GM21360 (cell line): ENCODE measurements at regions not wholly inside any gene's neighbourhood (a gene's known extent, or its start where the extent isn't known, plus 50 kb on each side); places are given as distances from the start of the nearest gene placed in this dataset.
"Not testable (repeated sequence)": the region's sequence is repeated elsewhere in the genome, so short reads cannot be mapped to it uniquely, and the experiment has no call there.

Experiments
- ATAC-seq: cut with Tn5 transposase; IDR thresholded peaks from one replicate; pipeline ENCODE4 v1.9.1; 2021; ENCODE audit warnings: mild to moderate bottlenecking, moderate library complexity; ENCODE audit not compliant: unreplicated experiment

GRCh38 chrX:109875831-109876230, 127.1 kb upstream of the TMEM164 start:
- no peak for ATAC-seq

- no peak for ATAC-seq
Observed at GRCh38 chrX:109878236-109878635, 124.7 kb upstream of the TMEM164 start.

- ATAC-seq = no peak
Observed at GRCh38 chrX:109879991-109880390, 122.9 kb upstream of the TMEM164 start.

GRCh38 chrX:109880629-109881028, 122.3 kb upstream of the TMEM164 start:
- peak; percentile 87 for ATAC-seq

- ATAC-seq = no peak
Observed at GRCh38 chrX:109886122-109886761, 116.7 kb upstream of the TMEM164 start.

GRCh38 chrX:109889289-109890006, 113.5 kb upstream of the TMEM164 start:
- peak; percentile 50 for ATAC-seq

- no peak for ATAC-seq
Observed at GRCh38 chrX:109890300-109890699, 112.6 kb upstream of the TMEM164 start.

GRCh38 chrX:109890910-109891502, 111.9 kb upstream of the TMEM164 start:
- peak; percentile 71 for ATAC-seq

- not testable (repeated sequence) for ATAC-seq
Observed at GRCh38 chrX:109896024-109896423, 106.9 kb upstream of the TMEM164 start.

GRCh38 chrX:109902665-109903064, 100.2 kb upstream of the TMEM164 start:
- no peak for ATAC-seq

- ATAC-seq = no peak
Observed at GRCh38 chrX:109911046-109911445, 91.9 kb upstream of the TMEM164 start.

- ATAC-seq = not testable (repeated sequence)
Observed at GRCh38 chrX:109912993-109913392, 89.9 kb upstream of the TMEM164 start.

- no peak for ATAC-seq
Observed at GRCh38 chrX:109914114-109914849, 88.6 kb upstream of the TMEM164 start.

- no peak for ATAC-seq
Observed at GRCh38 chrX:109918753-109919152, 84.2 kb upstream of the TMEM164 start.

- no peak for ATAC-seq
Observed at GRCh38 chrX:109920325-109920724, 82.6 kb upstream of the TMEM164 start.

- no peak for ATAC-seq
Observed at GRCh38 chrX:109920868-109921267, 82.0 kb upstream of the TMEM164 start.

GRCh38 chrX:109922190-109922589, 80.7 kb upstream of the TMEM164 start:
- ATAC-seq = no peak

GRCh38 chrX:109925003-109925402, 77.9 kb upstream of the TMEM164 start:
- not testable (repeated sequence) for ATAC-seq

- ATAC-seq = no peak
Observed at GRCh38 chrX:109925656-109926055, 77.3 kb upstream of the TMEM164 start.

GRCh38 chrX:109926118-109926517, 76.8 kb upstream of the TMEM164 start:
- ATAC-seq = no peak
